T follicular helper cell (primary cell): ENCODE measurements at regions not wholly inside any gene's neighbourhood (a gene's known extent, or its start where the extent isn't known, plus 50 kb on each side); places are given as distances from the start of the nearest gene placed in this dataset.

Experiments used
- DNase-seq: peaks from one replicate; pipeline ENCODE4 v3.0.0-alpha.2; 2020; ENCODE audit warnings: low read depth

GRCh38 chr16:55118701-55119260, 188.1 kb downstream of the IRX5 start:
- DNase-seq, result no peak

- DNase-seq, result no peak
Observed at GRCh38 chr16:55120408-55120807, 189.7 kb downstream of the IRX5 start.

- no peak for DNase-seq
Observed at GRCh38 chr16:55120826-55121225, 190.2 kb downstream of the IRX5 start.

DNA sequence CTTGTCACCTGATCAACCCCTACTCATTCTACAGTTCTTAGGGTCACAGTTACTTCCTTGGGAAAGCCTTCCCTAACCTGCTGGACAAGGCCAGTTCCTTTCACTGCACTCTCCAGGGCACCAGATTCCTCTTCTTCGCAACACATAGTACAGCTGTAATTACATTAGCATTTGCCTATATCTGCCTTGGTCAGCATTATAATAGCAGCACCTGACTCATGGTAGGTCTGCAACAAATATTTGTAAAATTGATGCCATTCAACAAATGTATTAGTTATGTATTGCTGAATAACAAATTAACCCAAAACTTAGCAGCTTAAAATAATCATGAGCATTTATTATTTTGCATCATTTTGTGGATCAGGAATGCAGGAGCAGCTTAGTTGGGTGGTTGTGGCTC, 193.0 kb downstream of the IRX5 start:
- DNase-seq, result no peak

- DNase-seq, result no peak
Observed at GRCh38 chr16:55125818-55126385, 195.2 kb downstream of the IRX5 start.

DNA sequence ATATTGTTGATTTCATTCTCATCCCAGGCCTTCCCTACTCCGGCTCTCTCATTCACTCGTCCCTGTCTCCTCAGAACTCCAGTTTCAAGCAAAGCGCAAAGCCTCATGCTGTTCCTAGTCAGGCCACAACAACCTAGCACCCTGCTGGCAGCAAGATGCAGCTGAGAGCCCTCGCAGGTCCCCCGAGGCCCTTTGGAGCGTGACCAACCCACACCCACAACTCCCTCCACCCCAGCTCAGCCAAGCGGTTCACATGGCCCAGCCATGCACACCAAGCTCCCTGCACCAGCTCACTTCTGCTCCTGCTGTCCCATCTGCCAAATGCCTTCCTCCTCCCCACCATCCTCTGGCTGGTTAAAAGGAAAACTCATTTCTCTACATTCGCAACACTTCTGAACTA, 195.8 kb downstream of the IRX5 start:
- DNase-seq, result no peak

- no peak for DNase-seq
Observed at GRCh38 chr16:55130456-55130855, 193.5 kb upstream of the IRX6 start.

- no peak for DNase-seq
Observed at GRCh38 chr16:55130911-55131310, 193.1 kb upstream of the IRX6 start.

GRCh38 chr16:55133654-55134053, 190.3 kb upstream of the IRX6 start:
- no peak for DNase-seq

DNA sequence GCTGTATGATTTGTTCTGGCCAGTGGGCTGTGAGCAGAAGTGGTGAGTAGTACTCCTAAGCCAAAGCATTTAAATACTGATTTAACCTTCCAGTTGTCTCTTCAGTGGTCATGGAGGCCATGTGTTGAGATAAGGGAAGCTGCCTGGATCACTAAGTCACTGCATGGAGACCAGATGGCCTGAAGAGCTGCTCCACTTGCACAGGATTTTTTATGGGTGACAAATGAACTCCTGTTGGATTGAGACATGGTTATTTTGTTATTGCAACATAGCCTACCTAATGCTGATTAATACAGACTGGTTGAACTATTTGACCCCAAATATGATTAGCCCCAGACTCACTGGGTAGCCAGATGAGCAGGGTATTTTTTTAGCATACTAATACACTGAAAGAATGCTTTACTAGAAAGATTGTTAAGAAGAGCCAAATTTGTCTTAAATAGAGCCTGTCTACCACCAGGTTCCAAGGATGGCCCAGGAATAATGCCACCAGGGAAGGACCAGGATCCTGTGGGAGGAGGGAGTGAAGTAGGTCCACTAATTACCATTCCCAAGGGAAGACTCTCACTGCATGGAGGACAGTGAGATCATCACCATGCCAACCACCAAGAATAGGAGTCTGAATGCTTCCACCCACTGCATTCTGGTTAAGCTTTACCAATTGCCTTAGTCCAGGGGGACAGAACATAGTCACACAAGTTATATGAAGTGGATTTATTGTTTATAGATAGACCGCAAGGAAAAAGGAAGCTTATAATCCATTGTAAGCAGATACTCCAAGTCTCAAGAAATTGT, 187.4 kb upstream of the IRX6 start:
- no peak for DNase-seq

DNA sequence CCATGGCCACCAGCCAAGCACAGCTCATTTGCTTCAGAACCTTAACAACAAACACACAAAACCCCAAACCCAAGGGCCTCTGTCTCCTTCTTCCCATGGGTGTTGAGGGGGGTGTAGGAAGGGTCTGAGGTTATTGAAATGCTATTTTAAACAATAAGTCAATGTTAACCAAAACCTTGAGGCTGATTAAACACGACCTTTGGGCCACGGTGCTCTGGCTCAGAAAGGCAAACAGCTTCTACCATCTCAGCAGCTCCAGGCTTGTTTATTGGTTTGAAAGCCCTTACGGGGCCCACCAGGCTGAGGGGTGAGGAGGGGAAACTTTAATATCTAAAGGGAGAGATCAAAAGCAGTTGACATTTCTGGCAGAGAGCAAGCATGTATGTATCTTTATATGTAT, 185.7 kb upstream of the IRX6 start:
- no peak for DNase-seq

GRCh38 chr16:55142405-55142804, 181.6 kb upstream of the IRX6 start:
- no peak for DNase-seq

GRCh38 chr16:55144651-55145050, 179.4 kb upstream of the IRX6 start:
- no peak for DNase-seq

GRCh38 chr16:55145771-55146603, 178.0 kb upstream of the IRX6 start:
- DNase-seq, result no peak

DNA sequence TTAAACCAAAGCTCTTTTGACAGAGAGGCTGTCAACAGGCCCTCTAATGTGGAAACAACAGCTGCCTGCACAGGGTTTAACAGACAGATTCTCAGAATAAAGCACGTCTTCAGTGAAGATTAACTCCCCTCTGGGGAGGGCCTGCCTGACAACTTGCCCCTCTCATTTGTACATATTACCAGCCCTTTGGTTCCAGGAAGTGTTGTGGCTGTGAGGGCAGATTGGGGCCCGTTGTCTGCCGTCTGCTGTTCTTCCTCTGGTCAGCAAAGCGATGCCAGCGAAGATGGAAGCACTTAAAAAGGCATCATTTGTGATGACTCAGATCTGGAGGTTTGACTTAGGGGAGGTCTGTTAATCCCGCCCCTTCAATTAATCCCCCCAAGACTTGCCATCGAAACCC, 177.0 kb upstream of the IRX6 start:
- no peak for DNase-seq

DNA sequence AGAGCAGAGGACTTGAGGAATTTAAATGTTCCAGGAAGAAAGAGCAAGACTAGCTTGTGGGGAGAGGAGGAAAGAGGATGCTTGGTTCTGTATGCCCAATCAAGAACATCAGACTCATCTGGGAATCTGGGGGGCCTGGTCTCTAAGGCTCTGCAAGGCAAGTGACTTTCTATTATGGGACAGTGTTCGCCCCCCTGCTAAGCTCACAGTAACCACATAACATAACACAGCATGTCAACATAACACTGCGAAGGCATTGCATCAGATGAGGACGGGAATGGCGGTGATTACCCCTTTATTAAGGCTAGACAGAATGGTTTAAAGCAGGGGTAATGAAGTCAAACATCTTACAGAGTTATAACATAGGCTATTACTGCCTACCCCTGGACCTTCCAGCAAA, 176.6 kb upstream of the IRX6 start:
- DNase-seq, result no peak

DNA sequence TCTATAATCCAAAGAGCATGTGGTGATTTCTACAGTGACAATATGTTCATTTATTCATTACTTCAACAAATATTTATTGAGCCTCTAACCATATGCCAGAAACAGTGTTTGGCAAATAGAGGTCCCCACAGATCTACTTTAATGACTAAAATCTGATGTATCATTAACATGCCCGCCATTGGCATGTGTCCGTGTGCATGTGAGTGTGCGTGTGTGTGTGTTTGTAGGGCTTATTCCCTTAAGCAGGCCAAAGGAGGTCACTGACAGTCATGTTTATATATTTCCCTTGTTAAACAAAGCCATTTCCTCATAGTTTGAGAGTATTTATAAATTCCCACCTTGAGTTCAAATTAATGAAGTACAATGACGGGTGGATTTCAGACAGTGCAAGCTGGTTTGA, 174.4 kb upstream of the IRX6 start:
- no peak for DNase-seq

- DNase-seq, result no peak
Observed at GRCh38 chr16:55151561-55152305, 172.3 kb upstream of the IRX6 start.

DNA sequence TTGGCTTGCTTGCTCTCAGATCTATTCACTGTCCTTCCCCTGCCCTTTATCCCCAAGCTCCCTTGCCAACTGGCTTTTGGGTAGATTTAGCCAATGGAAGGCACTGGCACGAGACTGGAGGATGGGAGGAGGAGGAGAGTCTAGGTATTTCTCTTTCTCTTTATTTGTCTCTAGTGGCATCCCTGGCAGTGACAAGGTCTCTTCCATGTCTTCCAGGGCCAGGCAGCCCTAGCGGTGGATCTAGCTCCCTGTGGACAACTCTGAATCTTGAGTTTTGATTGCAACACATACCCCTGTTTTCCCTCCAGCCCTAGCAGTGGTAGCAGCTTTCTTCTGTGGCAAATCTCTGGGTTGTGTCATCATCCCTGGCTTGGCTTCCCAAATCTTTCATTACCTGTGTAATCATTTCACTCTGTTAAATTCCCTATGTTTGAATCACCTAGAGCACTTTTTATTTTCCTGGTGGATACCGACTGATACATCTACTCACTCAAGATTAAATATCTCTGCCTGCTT, 171.1 kb upstream of the IRX6 start:
- DNase-seq, result no peak

- no peak for DNase-seq
Observed at GRCh38 chr16:55154262-55154661, 169.7 kb upstream of the IRX6 start.

DNA sequence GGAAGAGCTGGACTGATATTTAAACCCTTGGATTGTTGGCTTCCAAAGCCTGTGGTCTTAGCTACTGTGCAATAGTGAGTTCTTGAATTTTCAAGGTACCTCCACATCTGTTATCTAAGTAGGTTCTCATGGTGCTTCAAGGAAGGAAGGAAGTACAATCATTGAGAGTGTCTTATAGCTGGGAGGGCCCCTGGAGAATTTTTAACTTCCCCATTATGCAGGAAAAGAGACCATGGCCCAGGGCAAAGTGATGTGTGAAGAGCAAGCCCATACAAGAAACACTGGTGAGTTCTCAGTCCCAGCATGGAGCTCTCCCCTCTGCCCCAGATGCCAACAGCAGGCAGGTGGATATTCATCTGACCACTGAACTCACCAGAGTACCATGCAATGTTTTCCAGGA, 169.0 kb upstream of the IRX6 start:
- DNase-seq, result no peak

DNA sequence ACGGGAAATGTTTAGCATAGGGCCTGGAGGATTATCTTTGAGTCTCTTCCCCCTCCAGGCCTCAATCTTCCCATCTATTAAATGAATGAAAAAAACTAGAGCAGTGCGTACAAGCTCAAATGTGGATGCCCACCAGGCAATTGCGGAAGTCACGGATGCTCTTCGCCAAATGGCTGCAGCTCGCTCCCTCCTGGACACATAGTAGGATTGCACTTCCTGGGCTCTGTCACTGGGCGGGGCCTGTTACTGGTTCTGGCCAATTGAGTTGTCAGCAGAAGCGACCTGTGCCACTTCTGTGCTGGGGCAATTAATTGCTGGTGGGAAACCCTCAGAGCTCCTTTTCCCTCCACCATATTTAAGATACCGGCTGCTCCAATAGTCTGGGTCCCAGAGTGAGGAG, 168.2 kb upstream of the IRX6 start:
- DNase-seq, result no peak
